ENCODE measurements at regions not wholly inside any gene's neighbourhood (a gene's known extent, or its start where the extent isn't known, plus 50 kb on each side); places are given as distances from the start of the nearest gene placed in this dataset.
"Not testable (repeated sequence)": the region's sequence is repeated elsewhere in the genome, so short reads cannot be mapped to it uniquely, and the experiment has no call there.

- not testable (repeated sequence) for DNase-seq
Measured at GRCh38 chrX:34230156-34230555, 98.0 kb upstream of the FAM47A start.

- no peak for DNase-seq
Measured at GRCh38 chrX:34227804-34228203, 95.7 kb upstream of the FAM47A start.

GRCh38 chrX:34223574-34223973 is 91.5 kb upstream of the FAM47A start:
- no peak for DNase-seq

GRCh38 chrX:34218063-34218462 is 85.9 kb upstream of the FAM47A start:
- peak; percentile 5 for DNase-seq

GRCh38 chrX:34197946-34198345 is 65.8 kb upstream of the FAM47A start:
- DNase-seq = no peak

All from activated CD4-positive, alpha-beta T cell treated with anti-CD3 and anti-CD28 coated beads, Interleukin-2, amount 50 U/mL, for 16 hours (primary cell).